GM12874 (cell line): ENCODE measurements at regions not wholly inside any gene's neighbourhood (a gene's known extent, or its start where the extent isn't known, plus 50 kb on each side); places are given as distances from the start of the nearest gene placed in this dataset.

Source experiments
- CTCF ChIP-seq: IDR thresholded peaks from 2 replicates; pipeline ENCODE4 v1.5.1; 2011; ENCODE audit warnings: low read depth, mild to moderate bottlenecking, control low read depth, low read length, moderate library complexity; ENCODE audit not compliant: insufficient read depth

GRCh38 chr17:77848257-77848656 is 110.2 kb upstream of the TNRC6C start:
- no peak for TF ChIP-seq CTCF

GRCh38 chr17:77849239-77849638 is 109.3 kb upstream of the TNRC6C start:
- TF ChIP-seq CTCF = no peak

- TF ChIP-seq CTCF = no peak
These were observed 106.6 kb upstream of the TNRC6C start for GRCh38 chr17:77851921-77852320.

- TF ChIP-seq CTCF = no peak
These were observed 105.8 kb upstream of the TNRC6C start for GRCh38 chr17:77852731-77853130.

GRCh38 chr17:77853191-77853977 is 105.1 kb upstream of the TNRC6C start:
- no peak for TF ChIP-seq CTCF

- TF ChIP-seq CTCF = no peak
These were observed 104.3 kb upstream of the TNRC6C start for GRCh38 chr17:77854083-77854758.

- TF ChIP-seq CTCF = no peak
These were observed 103.5 kb upstream of the TNRC6C start for GRCh38 chr17:77854759-77855745.
